ENCODE measurements at regions not wholly inside any gene's neighbourhood (a gene's known extent, or its start where the extent isn't known, plus 50 kb on each side); places are given as distances from the start of the nearest gene placed in this dataset.

DNA sequence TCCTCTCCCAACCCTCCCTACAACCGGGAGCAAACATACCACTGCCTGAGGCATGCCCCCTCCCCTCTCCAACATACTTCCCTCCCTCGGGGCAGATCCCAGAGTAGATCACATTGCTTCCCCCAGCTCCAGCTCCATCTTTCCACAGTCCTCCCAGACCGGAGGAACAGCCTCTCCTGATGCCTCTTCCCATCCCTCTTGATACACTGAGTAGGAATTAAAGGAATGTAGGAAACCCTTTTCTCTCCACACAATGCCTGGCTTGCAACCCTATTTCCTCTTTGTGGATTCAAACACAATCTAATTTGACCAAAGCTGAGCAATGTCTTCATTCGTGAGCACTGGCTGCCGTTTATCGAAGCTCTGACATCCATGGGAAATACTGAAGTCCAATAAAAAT lies 339.8 kb downstream of the BCOR start:
- no peak overlapping the region for H3K4me3 ChIP-seq (ENCODE audit: low read depth, low read length)
- TF ChIP-seq, protein P1, sequence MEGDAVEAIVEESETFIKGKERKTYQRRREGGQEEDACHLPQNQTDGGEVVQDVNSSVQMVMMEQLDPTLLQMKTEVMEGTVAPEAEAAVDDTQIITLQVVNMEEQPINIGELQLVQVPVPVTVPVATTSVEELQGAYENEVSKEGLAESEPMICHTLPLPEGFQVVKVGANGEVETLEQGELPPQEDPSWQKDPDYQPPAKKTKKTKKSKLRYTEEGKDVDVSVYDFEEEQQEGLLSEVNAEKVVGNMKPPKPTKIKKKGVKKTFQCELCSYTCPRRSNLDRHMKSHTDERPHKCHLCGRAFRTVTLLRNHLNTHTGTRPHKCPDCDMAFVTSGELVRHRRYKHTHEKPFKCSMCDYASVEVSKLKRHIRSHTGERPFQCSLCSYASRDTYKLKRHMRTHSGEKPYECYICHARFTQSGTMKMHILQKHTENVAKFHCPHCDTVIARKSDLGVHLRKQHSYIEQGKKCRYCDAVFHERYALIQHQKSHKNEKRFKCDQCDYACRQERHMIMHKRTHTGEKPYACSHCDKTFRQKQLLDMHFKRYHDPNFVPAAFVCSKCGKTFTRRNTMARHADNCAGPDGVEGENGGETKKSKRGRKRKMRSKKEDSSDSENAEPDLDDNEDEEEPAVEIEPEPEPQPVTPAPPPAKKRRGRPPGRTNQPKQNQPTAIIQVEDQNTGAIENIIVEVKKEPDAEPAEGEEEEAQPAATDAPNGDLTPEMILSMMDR (IDR thresholded peaks at IDR 0.05; ENCODE audit: borderline replicate concordance, insufficient read depth, low read depth, low read length), result no peak

DNA sequence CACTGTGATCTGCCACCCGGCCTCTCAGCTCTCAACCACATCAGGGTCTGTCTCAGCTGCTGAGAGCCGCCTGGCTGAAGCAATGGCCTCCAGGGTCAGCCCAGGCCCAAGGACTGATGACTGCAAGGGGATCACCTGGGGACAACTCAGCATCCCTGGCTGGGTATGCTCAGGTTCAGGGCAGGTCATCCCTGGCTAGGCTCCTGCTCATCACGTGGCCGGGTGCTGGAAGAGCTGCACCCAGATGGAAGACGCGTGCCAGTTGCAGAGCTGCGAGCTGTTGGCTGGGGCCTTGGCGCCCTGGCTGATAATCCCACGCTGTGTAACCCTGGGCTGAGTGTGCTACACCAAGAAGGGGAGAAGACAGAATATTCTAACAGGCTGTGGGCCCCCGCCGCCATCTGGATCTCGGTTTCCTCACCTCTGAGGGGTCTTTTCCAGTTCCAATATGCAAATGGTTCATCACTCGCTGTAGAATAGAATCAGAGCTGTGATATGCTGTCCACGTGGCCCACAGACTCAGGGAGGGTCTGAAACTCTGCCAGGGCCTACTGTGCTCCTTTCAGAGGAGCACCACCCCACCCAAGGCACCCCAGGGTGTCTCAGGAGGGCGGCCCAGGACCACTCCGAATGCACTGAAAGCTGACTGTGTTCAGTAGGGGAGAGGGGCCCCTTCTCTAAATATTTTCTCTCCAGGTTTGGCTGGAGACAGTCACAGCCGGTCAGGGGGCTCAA lies 338.8 kb downstream of the BCOR start:
- TF ChIP-seq, protein P1 (IDR thresholded peaks at IDR 0.05; ENCODE audit: borderline replicate concordance, insufficient read depth, low read depth, low read length), result no peak
- H3K4me3 ChIP-seq (ENCODE audit: low read depth, low read length), result no peak overlapping the region

DNA sequence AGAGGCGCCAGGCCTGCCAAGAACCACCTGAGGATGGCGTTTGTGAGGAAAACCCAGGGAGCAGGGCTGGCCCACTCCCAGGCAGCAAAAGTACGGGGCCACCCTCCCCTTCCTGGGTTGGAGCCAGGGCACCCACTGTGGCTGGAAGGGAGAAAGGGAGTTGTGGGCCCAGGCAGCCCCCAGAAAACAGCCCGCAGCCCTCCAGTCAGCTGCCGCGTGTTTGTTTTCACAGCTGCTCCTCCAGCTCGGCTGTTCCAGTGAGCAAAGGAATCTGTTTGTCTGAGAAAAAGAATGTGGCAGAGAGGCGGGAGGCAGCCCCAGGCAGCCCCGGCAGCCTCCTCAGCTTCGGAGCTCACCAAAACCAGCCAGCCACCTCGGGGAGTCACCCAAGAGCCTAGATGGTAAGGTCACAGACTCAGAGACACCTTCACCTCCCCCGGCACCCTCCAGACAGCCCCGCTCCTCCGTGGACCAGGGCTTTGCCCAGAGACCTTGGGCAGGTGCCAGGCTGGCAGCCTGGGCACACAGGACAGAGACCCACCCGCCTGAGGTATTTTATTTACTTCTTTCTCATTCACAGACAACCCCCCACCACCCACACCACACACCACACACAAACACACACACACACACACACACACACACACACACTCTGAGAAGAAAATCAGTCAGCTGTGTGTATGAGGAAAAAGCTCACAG lies 338.1 kb downstream of the BCOR start:
- TF ChIP-seq, protein P1 (IDR thresholded peaks at IDR 0.05; ENCODE audit: borderline replicate concordance, insufficient read depth, low read depth, low read length), result no peak
- no peak overlapping the region for H3K4me3 ChIP-seq (ENCODE audit: low read depth, low read length)

DNA sequence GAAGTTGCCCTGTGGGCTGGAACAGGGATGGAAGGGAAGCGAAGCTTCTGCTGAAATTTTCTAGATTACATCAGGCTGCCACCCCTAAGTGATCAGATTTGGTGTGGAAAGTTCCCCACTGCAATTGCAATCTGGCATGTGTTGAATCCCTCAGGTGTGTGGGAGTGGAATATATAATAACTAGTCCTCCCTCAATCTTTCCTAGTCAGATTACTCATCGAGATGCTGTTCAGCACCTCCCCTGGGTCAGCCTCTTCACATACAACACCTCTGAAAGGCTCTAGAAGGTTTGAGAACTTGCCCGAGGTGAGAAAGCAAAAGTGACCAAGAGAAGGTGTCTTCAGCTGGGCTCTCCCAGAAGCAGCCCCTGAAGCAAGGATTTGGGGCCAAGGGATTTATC lies 336.8 kb downstream of the BCOR start:
- TF ChIP-seq, protein P1 (IDR thresholded peaks at IDR 0.05; ENCODE audit: borderline replicate concordance, insufficient read depth, low read depth, low read length), result no peak
- no peak overlapping the region for H3K4me3 ChIP-seq (ENCODE audit: low read depth, low read length)

DNA sequence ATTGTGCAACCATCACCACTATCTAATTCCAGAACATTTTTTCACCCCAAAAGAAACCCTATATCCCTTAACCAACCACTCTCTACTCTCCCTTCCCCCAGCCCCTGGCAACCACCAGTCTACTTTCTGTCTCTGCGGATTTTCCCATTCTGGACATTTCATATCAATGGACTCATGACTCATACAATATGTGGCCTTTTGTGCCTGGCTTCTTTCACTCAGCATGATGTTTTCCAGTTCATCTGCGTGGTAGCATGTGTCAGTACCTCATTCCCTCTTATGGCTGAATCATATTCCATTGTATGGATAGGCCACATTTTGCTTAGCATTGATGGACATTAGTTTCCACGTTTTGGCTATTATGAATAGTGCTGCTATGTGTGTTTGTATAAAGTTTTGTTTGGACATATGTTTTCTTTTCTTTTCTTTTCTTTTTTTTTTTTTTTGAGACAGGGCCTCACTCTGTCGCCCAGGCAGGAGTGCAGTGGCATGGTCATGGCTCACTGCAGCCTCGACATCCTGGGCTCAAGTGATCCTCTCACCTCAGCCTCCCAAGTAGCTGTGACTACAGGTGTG lies 335.4 kb downstream of the BCOR start:
- H3K4me3 ChIP-seq (ENCODE audit: low read depth, low read length), result no peak overlapping the region
- TF ChIP-seq, protein P1 (IDR thresholded peaks at IDR 0.05; ENCODE audit: borderline replicate concordance, insufficient read depth, low read depth, low read length), result no peak

DNA sequence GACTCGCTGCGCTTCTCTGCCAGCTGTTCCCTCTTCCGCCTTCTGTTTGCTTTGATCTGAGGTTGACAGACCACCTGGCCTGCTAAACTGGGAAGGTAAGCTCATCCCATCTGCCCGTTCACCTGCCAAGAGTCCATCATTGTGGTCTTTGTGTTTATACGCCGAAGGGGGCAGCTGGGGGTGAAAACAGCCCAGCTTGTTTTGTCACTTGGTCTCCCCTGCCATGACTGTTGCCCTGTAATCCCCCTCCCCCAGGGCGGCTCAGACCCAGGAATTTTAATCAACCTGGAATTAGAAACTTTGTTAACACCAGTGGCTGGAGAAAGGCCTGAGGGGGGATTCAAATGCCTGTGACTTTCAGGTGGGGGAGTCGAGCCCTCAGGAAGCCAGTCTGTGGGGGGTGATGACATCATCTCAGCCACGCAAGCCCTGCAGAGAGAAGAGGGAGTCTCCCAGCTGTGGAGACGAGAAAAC lies 333.3 kb downstream of the BCOR start:
- H3K4me3 ChIP-seq (ENCODE audit: low read depth, low read length), result no peak overlapping the region

More for the DNA sequence above, 333.3 kb downstream of the BCOR start:
- TF ChIP-seq, protein P1 (IDR thresholded peaks at IDR 0.05; ENCODE audit: borderline replicate concordance, insufficient read depth, low read depth, low read length), result no peak

Data from GM12875 (cell line).